HG03039 (cell line): ENCODE measurements at regions not wholly inside any gene's neighbourhood (a gene's known extent, or its start where the extent isn't known, plus 50 kb on each side); places are given as distances from the start of the nearest gene placed in this dataset.

ENCODE experiments used
- ATAC-seq: cut with Tn5 transposase; IDR thresholded peaks from one replicate; pipeline ENCODE4 v1.9.1; 2021; ENCODE audit warnings: mild to moderate bottlenecking, moderate library complexity; ENCODE audit not compliant: unreplicated experiment

DNA sequence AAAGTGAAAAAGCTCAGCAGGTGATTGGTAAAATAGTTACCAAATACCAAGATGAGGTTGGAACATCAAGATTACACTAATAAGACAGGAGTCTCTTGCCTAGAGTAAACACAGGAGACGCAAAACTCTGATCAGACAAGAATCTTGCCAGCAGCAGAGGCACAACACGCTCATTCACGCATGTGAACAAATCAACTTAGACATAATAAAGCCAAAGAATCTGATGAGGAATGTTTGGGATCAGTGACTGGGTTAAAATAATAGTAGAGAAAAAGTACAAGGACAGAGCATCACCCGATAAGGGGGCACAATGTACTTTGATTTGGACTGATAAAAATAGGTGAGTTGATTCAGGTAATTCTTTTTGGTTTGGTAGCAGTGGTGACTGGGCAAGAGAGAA, 159.5 kb upstream of the GRIP1 start:
- no peak for ATAC-seq

GRCh38 chr12:66848967-66849366, 170.1 kb upstream of the GRIP1 start:
- no peak for ATAC-seq

DNA sequence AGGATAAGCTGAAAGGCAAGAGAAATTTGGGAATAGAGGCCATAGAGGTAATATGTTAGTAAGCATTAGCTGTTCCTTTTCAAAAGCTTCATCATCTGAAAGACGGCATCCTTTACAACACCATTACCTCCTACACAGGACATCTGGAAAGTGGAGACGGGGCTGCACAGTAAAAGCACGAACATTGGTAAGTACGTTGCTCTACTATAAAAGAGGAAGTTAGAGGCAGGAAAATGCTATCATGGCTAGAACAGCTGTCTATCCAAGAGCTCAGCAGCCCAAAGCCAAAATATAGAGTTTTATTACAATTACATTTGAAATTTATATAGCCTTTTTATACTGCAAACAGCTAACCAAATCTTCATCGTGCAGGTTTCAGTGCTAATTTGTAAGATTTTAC, 172.3 kb upstream of the GRIP1 start:
- no peak for ATAC-seq

DNA sequence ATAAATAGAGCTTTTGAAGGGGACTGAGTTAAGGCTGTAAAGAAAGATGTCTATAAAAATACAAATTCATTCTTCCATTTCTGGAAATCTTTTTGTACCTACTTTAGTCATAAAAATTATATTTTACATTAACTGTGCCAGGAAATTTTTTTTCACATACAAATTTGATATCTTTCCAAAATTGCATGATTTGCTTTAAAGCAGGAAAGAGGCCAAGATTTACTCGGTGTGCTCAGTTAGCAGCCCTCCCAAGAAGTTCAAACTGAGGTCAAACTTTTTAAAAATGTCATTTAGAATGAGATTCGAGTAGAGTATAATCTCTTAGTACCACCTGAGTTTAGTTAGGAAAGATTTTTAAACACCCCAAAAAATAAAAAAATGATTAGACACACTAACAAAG, 173.2 kb upstream of the GRIP1 start:
- no peak for ATAC-seq

- no peak for ATAC-seq
Measured at GRCh38 chr12:66852765-66853164, 173.9 kb upstream of the GRIP1 start.

GRCh38 chr12:66859751-66860440, 181.0 kb upstream of the GRIP1 start:
- no peak for ATAC-seq

DNA sequence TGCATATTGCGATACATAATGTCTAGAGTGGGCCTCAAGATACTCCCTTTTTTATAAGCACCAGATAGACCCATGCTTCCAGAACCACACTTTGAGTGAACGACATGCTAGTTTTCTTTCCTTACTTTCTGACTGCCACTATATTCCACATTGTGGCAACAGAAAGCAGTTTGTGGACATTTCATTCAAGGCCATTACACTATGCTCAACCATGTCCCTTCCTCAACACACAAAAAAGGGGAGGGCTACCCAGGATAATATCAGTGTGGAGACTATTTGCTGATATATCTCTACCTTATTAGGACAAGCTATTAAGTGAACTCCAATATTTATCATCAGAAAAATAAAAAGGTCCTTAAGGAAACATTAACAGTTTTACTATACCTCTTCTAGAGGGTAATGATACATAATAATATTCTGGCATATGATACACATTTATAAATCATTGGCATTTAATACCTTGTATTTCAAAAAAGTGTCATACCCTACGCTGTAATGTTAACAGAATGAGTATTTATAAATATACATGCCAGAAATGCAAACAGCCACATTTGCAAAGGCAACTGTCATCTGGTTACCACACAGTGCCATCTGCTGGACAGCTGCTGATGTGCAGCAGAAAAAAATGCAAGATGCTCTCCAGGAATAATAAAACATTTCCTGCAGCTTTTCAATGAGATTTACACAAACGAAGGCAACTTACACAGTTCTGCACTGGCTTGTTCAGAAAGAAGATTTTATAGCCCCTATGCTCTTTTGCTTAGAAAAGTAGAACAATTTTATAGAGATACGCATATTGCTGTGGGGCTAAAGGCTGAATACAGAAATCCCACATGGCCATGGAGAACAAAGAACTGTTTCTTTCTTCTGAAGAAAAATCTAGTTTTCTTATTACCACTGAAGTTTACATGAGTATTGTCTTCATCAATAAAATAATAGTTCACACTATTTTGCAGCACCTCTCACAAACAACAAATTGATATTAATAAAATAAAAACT, 182.2 kb upstream of the GRIP1 start:
- no peak for ATAC-seq

DNA sequence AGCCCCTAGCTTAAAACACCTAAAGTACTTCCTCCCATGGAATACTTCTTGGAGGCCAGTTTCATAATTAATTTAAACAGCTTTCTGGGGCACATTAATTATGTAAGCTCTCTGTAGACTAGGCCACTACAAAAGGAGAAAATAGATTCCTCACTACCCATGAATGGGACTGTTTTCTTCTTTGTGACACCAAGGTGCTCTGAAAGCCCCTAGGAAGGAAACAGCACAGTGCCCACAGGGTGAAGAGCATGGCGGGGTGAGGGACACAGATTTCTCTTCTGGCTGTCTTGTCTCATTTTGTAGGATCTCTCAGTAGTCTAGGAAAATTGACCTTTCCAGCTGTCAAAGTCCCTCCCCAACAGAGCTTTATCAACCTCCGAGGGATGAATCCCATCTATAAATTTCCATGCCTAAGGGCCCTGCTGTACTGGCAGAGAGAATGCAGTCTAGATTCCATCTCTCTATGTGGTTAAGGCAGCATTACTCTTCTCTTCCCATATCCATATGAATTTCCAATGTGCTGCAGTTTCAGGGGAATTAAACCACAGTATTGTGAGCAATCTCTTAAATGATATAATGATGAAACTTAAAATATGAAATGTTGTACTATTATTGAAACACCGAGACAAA, 183.6 kb upstream of the GRIP1 start:
- ATAC-seq = no peak

DNA sequence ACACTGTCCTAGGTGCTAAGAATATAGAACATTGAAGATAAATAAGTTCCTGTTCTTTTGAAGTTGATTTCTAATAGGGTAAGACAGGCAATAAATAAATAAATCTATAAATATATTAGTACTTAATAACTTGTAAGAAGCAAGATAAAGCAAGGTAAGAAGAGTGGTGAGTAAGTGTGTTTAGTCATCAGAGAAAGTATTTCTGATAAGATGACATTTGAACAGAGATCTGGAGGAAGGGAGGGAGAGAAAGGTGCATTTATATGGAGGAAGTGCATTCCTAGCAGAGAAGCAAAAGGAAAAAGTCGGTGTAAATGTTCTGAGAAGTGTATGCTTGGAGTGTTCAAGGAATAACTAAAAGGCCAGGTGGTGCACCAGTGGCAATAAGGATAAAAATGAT, 184.4 kb upstream of the GRIP1 start:
- ATAC-seq = no peak

GRCh38 chr12:66877925-66878324, 199.0 kb upstream of the GRIP1 start:
- ATAC-seq = no peak

- no peak for ATAC-seq
Measured at GRCh38 chr12:66879409-66879808, 200.5 kb upstream of the GRIP1 start.

DNA sequence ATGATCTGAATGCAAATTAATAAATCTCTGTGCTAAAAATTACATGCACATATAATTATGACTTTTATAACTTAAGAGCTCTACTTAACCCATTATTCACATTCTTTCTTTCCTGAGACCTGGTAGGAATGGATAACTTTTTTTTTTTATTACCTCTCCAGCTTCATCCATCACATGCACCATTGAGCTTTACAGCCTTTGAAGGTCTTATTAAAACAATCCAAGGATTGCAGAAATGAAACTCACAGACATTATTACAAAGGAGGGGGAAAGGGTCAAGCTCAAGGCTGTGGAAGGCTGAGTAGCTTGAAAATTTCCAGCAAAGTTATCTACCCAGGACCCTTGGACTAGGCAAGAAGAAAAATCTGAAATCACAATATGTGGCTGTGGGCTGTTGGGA, 202.5 kb upstream of the GRIP1 start:
- ATAC-seq = no peak

GRCh38 chr12:66884091-66884490, 205.2 kb upstream of the GRIP1 start:
- no peak for ATAC-seq

GRCh38 chr12:66885115-66885875, 206.4 kb upstream of the GRIP1 start:
- ATAC-seq = no peak

DNA sequence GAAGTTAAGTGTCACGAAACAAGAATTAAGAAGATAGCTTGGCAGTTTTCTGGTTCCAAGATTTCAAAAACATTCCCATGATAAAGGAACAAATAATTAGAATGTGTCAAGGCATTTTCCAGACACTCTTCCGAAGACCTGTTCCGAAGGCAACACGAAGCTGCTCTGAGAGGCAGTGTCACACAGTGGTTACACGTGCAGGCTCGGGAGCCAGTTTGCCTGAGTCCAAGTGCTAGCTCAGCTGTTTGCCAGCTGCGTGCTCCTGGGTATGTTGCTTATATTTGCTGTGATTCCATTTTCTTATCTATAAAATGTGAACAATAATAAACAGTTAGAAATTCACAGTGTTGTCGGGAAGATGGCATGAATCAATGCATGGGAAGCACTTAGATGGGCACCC, 217.9 kb upstream of the GRIP1 start:
- ATAC-seq = no peak

DNA sequence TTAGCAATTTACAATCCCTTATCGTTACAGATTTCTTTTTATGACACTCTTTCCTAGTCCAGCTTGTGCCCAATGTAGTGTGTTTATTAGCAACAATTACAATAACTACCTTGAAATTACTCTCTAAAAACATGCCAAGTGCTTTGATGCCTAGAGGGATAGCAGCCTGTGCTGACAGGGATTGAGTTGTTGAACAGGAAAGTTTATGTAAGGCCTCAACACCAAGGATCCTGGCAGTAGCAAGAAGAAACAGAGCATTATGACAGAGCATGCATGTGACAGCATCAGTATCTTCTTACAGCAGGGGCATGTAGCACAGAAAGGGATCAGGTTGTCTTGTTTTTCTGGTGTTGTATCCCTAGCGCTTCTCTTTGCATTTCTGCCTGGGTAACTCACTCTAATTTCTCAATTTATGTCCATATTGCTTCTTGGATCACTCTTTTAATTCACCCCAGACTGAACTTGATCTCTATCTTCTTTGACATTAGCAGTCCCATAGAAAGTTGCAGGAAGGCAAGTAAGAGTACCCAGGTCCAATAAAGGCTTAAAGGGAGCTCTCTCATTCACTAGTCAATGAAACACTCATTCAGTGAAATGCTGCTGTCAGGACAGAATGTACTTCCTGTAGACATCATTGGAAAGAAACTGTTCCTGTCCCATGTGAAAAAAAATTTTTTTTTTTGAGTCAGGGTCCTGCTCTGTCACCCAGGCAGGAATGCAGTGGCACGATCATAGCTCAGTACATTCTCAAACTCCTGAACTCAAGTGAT, 220.0 kb upstream of the GRIP1 start:
- ATAC-seq = no peak

- ATAC-seq = no peak
Measured at GRCh38 chr12:66899588-66899987, 220.7 kb upstream of the GRIP1 start.

GRCh38 chr12:66900616-66901015, 221.7 kb upstream of the GRIP1 start:
- no peak for ATAC-seq

DNA sequence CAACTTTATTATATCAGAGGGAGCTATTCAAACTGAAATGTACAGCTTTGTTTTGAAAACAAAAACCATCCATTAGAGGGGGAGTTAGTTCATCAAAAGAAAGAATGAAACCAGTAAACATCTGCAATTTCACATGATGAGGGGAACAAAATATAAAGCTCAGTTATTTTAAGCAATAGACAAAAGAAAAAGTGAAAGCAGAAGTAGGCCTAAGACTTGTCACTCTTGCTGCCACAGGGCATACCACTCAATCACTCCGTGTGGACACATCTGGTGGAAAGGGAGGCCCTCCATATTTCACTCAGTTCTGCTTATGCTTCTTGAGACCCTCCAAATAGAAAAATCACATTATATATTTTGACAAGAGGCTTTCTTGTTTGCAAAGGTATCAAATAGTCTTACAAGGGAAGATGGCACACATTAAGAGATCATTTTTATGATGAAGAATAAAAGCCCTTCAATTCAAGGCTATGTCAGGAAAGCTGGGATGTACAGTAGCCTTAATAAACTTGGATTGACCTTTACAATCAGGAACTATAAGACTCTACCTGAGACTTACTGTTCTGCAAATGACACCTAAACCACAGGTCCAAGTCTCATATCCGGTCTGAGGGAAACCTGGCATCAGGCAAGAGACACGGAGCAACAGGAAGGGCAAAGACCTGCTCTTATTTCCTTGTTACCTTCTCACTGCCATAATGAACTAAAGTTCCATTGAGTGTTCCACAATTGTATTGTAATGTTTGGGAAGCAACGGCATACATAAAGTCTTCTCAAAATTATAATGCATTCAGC, 222.5 kb upstream of the GRIP1 start:
- ATAC-seq = peak; percentile 89
